GM19452 (cell line): ENCODE measurements at regions not wholly inside any gene's neighbourhood (a gene's known extent, or its start where the extent isn't known, plus 50 kb on each side); places are given as distances from the start of the nearest gene placed in this dataset.

Experiments used
- ATAC-seq: cut with Tn5 transposase; IDR thresholded peaks from one replicate; pipeline ENCODE4 v1.9.1; 2021; ENCODE audit not compliant: unreplicated experiment

DNA sequence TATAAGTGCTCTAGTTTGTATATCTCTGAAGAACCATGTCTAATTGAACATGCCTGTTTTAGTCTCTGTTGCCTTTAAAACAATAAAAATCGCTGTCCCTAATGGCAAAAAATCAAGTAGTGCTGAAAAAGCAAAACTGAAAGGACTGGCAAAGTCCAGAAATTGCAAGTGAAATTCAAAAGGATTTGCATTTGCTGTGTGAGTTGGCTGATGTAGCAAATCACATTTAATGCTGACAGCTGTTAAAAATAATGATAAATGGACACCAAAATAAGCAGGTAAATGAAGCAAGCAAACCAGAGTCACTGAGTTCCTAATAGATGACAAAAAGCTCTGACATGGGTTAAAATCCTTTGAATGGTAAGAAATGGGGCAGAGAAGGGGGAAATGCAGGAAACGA is 874.1 kb downstream of the GRM8 start:
- no peak for ATAC-seq

DNA sequence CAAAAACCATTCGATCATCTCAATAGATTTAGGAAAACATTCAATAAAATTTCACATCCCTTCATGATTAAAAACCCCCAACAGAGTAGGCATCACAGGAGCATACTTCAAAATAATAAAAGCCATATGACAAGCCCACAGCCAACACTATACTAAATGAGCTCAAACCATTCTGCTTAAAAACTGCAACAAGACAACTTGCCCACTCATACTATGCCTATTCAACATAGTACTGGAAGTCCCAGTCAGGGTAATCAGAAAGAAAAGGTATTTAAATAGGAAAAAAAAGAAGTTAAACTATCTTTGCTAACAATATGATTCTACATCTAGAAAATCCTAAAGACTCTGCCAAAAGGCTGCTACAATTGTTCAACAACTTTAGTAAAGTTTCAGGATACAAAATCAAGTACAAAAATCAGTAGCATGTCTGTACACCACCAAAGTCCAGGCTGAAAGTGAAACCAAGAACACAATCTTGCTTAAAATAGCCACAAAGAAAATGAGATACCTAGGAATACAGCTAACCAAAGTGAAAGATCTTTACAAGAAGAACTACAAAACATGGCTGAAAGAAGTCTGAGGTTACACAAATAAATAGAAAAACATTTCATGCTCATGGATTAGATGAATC is 882.6 kb downstream of the GRM8 start:
- peak; percentile 72 for ATAC-seq

GRCh38 chr7:126362746-126363145 is 890.0 kb downstream of the GRM8 start:
- ATAC-seq = no peak

DNA sequence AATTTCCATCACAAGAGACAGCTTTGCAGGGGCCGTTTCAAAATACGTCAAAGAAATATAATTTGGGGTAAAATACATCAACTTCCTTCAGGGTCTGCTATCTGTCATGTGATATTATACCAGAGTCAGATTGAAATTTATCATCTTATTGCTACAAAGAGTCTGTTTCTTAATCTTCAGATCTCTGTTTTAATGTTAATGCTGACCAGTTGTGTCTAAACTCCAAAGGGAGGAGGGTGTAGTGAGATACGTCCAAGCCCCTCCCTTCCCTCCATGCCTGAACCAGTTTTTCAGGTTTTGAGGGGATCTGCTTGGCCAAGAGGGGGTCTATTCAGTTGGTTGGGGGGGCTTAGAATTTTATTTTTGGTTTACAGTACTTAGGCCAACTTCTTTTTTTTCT is 891.6 kb downstream of the GRM8 start:
- no peak for ATAC-seq

GRCh38 chr7:126339813-126340212 is 912.9 kb downstream of the GRM8 start:
- ATAC-seq = no peak

DNA sequence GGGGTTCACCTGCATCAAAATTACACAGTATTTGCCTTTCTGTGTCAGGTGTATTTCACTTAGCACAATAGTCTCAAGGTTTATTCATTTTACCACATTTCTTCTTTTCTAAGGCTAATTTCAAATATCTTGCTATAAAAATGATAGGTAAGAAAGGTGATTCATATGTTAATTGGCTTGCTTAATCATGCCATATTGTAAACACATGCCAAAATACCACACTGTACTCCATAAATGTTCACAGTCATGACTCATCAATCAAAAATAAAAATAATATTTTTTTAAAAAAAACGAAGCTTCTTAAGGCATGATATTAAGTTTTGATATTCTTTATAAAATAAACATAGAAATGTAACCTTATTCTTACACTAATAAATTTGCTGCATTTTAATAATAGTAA is 947.1 kb downstream of the GRM8 start:
- ATAC-seq = no peak

GRCh38 chr7:126303926-126304325 is 948.8 kb downstream of the GRM8 start:
- ATAC-seq = no peak

DNA sequence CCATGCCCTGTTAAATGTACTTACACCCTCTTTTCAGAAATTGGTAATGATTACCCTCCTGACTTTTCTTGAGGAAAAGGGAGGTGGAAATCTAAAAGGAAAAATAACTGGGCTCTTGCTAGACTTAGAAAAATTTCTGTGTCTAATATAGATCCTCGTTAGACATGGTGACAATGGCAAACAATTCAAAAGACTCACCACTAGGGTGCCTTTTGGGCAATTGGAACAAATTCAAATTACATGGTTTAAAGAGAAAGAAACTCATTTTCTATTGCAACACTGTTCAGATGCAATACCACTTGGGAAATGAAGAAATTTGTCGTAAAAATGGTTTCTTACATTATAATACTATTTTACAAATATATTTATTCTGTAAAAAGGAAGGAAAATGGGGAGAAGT is 950.1 kb downstream of the GRM8 start:
- ATAC-seq = no peak

DNA sequence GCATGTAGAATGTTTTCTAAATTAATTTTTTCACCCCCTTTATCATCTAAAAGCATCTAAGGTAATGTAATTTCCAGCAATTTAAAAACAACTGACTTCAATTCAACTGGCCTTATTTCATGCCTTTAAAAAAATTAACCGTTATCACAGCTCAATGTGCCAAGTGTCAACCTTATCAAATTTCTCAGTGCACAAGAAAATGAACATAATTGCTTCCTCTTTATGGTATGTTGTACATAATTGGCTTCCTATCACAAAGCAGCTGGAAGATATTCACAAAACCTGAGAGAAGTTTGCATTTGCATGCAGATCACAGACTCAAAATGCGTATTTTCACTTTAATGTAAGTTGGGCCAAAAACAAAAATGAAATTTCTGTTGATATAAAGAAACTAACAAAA is 966.4 kb downstream of the GRM8 start:
- ATAC-seq = no peak

DNA sequence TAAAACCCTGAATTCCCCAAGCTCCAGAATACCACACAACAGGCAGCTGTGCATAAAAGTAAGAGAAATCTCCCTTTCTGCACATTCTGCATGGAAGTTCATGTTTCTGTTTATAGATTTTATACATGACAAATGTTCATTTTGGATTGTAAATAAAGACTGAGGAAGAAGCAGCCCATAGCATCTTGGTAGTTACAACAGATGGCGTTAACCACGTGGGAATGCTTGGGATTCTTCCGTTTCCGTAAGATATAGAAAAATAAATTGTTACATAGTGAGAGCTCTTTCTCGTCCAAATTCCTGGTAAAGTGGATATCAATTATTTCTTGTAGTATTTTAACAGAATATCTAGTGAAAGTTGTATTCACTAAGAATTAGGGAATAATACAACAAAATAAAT is 1016.5 kb downstream of the GRM8 start:
- no peak for ATAC-seq

DNA sequence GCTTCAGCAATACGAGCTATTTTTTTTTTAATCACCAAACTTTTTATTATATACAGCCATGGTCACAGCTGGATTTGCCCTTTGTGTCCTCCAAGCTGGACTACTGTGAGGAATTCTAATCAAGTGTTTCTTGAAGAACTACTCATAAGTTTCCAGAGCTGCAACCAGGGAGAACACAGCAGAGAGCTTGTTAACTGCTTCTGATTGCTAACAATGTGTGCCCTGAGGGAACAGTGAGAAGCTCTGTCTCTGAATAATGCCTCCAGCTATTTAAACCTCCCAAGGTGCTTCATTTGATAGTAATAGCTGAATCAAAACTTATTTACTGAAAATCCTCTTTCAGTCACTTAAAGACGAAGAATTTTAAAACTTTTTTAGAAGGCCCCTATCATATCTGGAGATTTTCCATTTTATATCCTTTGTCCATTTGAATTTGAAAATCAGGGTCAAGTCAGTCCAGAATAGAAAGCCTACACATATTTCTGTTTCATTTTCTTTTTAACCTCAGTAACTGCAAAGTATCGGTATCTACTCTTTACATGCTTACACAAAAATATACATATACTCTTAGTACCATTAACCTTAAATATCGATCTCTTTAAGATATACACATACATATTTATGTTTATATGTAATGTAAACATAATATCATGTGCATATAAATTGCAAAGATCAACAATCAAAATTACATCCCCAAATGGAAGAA is 1024.2 kb downstream of the GRM8 start:
- ATAC-seq = no peak

GRCh38 chr7:126227643-126228042 is 1025.1 kb downstream of the GRM8 start:
- no peak for ATAC-seq

- ATAC-seq = no peak
Observed at GRCh38 chr7:126227055-126227454, 1025.7 kb downstream of the GRM8 start.

- ATAC-seq = no peak
Observed at GRCh38 chr7:126223729-126224128, 1029.0 kb downstream of the GRM8 start.

GRCh38 chr7:126222782-126223181 is 1030.0 kb downstream of the GRM8 start:
- ATAC-seq = no peak

DNA sequence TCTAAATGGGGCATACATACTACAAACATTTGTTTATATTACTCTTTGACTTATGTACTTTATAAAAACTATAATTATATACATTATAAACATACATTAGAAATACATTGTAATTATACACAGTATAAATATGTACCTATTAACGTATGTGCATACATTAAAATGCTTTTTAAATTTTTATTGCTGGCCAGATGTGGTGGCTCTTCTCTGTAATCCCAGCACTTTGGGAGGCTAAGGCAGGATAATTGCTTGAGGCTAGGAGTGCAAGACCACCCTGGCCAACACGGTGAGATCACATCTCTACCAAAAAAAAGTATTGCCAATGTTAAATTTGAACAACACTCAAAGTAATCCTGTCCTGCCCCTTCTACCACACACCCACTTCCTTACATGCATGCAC is 1037.0 kb downstream of the GRM8 start:
- ATAC-seq = no peak

DNA sequence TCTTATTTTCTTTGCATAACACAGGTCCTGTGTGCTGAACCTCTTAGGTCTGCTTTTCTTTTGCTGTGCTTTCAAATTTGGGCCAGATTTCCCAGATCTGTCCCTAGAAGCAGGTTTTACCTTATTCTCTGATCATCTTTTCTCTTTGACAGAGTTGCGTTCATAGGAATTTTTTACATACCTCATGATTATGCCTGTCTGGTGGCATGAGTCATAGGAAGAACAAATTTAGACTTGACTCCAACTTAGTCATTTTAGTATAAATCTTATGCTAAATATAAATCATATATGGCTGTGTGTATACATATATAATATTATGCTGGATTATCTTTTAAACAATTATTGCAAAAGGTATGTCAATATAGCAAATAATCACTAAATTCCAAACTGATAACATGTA is 1038.9 kb downstream of the GRM8 start:
- no peak for ATAC-seq

DNA sequence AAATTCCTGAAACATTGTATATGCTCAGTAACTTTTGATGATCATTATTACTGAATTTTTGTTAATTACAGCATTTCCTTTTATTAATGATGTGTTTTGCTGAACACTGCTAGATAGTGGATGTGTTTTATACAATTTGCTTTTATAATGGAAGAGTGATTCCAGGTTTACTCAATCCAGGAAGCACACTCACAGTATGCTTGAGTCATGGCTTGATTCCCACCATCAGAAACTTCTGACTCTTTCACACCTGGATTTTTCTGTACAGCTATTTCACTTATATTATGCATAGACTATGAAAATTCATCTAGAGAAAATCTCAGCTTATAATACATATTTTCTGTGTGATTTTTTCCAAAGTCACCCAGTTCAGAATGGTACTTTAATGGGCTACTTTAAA is 1040.9 kb downstream of the GRM8 start:
- ATAC-seq = no peak

DNA sequence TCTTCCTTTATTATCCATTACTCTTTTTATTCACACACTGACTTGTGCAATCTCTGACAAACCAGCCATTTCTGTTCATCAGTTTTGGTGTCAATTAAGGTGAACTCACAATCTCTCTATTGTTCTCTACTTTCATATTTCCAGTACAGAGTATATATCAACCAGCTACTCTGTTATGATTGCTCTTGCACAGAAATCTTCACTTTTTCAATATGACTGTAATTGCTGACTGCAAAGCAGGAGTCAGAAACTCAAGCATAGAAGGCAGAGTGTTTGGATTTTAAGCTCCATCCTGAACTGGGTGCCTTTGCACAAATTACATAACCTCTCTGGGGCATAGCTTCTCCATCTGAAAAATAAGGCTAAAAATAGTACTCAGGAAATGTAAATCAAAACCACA is 1042.0 kb downstream of the GRM8 start:
- ATAC-seq = no peak

DNA sequence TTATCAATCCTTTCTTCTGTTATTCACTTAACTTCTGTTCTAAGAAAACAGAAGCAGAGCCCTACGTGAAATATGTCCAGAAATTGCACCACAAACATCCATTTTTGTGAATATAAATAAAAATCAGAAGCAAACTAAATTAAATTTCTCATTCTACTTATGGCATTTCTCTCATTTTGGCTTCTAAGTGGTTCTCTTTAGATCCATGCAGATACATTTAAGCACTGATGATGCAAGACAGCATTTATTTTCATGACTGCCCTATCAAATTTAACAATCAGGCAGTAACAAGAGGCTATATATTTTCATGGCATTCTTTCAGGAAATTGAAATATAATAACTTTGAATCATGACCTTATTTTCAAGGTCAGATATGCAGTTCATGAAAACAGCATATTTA is 1049.6 kb downstream of the GRM8 start:
- no peak for ATAC-seq

- ATAC-seq = no peak
Observed at GRCh38 chr7:126202177-126202576, 1050.6 kb downstream of the GRM8 start.

DNA sequence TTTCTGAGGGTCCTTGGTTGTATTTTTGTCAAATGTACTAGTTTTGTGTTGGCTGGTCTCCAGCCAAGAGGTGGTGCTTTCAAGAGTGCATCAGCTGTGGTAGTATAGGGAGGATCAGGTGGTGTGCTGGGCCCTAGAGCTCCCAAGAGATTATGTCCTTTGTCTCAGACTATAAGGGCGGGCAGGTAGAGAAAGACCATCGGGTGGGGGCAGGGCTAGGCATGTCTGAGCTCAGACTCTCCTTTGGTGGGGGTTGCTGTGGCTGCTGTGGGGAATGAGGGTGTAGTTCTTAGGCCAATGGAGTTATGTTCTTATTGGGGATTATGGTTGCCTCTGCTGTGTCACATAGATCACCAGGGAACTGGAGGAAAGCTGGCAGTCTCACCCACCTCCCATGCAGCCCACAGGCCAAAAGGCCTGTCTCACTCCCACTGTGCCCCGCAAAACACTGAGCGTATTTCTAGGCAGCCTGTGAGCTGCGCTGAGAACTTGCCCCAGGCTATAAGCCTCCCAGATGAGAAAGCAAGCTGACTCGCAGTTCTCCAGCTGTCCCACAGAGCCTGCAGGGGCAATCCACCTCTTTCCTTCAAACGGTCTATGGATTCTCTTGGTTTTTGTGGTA is 1066.7 kb downstream of the GRM8 start:
- ATAC-seq = no peak

GRCh38 chr7:126179916-126180315 is 1072.8 kb downstream of the GRM8 start:
- no peak for ATAC-seq
